ENCODE measurements at regions not wholly inside any gene's neighbourhood (a gene's known extent, or its start where the extent isn't known, plus 50 kb on each side); places are given as distances from the start of the nearest gene placed in this dataset.

GRCh38 chr7:46637793-46638735 lies 717.0 kb upstream of the IGFBP3 start (continued):
- TF ChIP-seq ATF2 (IDR thresholded peaks at IDR 0.05; ENCODE audit: low read length) (no peak), SRF (IDR thresholded peaks at IDR 0.05; ENCODE audit: low read depth in 2 of 2, low read length in 2 of 2) (no peak), ZNF622 (IDR thresholded peaks at IDR 0.05) (no peak)

- 0% methylated on average over 3 of the region's 3 CpGs for WGBS (ENCODE audit: insufficient coverage, insufficient replicate concordance, low lambda C conversion rate, missing lambda C conversion rate)
- Histone ChIP-seq H3K79me2 (ENCODE audit: control insufficient read depth, insufficient read depth, low read length) (no peaks in the 10 kb centered on the region), H3K36me3 (ENCODE audit: control insufficient read depth in 2 of 2, insufficient read depth in 2 of 2, low read length in 1 of 2) (no peaks in the 10 kb centered on the region), H3K4me3 (no peak overlapping the region), H2AFZ (ENCODE audit: control insufficient read depth, low read depth, low read length) (no peak overlapping the region), H3K4me2 (ENCODE audit: control insufficient read depth, insufficient read depth) (no peak overlapping the region), H3K9ac (ENCODE audit: control insufficient read depth, insufficient read depth, low read length) (no peak overlapping the region), H4K20me1 (ENCODE audit: control insufficient read depth, insufficient read depth) (no peaks in the 10 kb centered on the region), H3K27ac (ENCODE audit: control insufficient read depth, insufficient read depth) (no peak overlapping the region), H3K27me3 (replicated peaks in 1 of 2; ENCODE audit: control insufficient read depth in 2 of 2, insufficient read depth in 2 of 2, low read length in 1 of 2) (no peaks in the 10 kb centered on the region), H3K9me3 (replicated peaks; ENCODE audit: control insufficient read depth, insufficient read depth, low read length) (no peaks in the 10 kb centered on the region), H3K4me1 (ENCODE audit: control insufficient read depth, insufficient read depth, low read length) (no peaks in the 10 kb centered on the region)
- intact Hi-C loops (cut with micrococcal nuclease; ENCODE audit: unreplicated experiment) (no loop called here), in situ Hi-C loops (cut with MboI) (no loop called here)
- no peak for DNase-seq (ENCODE audit: low read depth, low spot score)
- no peak for FAIRE-seq
- ChIA-PET RAD21 (ENCODE audit: unreplicated experiment) (no interaction called here), POLR2A (no interaction called here), CTCF (no interaction called here), SMC1A (ENCODE audit: uncharacterized antibody, unreplicated experiment) (no interaction called here)
- no peak for TF ChIP-seq SRF (IDR thresholded peaks at IDR 0.05; ENCODE audit: low read depth in 2 of 2, low read length in 2 of 2)
- 0 out of 2 replicates have a peak, but pooled peaks have one; percentile 11 for TF ChIP-seq IKZF1 (conservative IDR thresholded peaks at IDR 0.05)
- no peak for ATAC-seq
- no TSS peak for BruUV-seq (replicated peaks)
These were observed 715.0 kb upstream of the IGFBP3 start for GRCh38 chr7:46636022-46636421.
